Endothelial cell of umbilical vein (primary cell): ENCODE measurements at regions not wholly inside any gene's neighbourhood (a gene's known extent, or its start where the extent isn't known, plus 50 kb on each side); places are given as distances from the start of the nearest gene placed in this dataset.

Source experiments
- BruUV-seq: library from RNA; stranded (reverse); fragments of 400-500 nt; replicated peaks from 2 replicates; lab custom pipeline; 2021; lab: Mats Ljungman, UMichigan
- CTCF ChIA-PET: fragments of 300-600, 350-600 bp; sonication (Branson Sonifier 250); formaldehyde crosslinking; loops from one replicate; lab custom pipeline; 2021; ENCODE audit warnings: antibody characterized with exemption, inconsistent platforms; lab: Charles Lee
- POLR2A ChIA-PET: fragments of 300-600, 350-600 bp; sonication (Branson Sonifier 250); formaldehyde crosslinking; loops from one replicate; lab custom pipeline; 2021; ENCODE audit warnings: antibody characterized with exemption, inconsistent platforms; lab: Charles Lee
- DNase-seq: peaks from one replicate; pipeline ENCODE4 v3.0.0-alpha.2; 2011; ENCODE audit warnings: low read depth, low spot score
- FAIRE-seq: peaks from 2 replicates; lab custom pipeline; 2011; peaks lifted over from hg19 to GRCh38; lab: Jason Lieb, UNC
- H2AFZ ChIP-seq: 2 replicates; pipeline ENCODE4 v1.6.0; 2012; ENCODE audit warnings: low read depth, low read length, control low read depth, inconsistent platforms
- H3K27ac ChIP-seq: 2 replicates; pipeline ENCODE4 v1.5.1; 2011; ENCODE audit warnings: low read depth, mild to moderate bottlenecking, control low read depth, low read length, moderate library complexity; ENCODE audit not compliant: insufficient read depth
- H3K27me3 ChIP-seq, 2 experiments: 2 replicates each; pipeline versions ENCODE4 v1.6.0 to v1.6.1; 2011; ENCODE audit warnings: low read length in 2 of 2, mixed read lengths in 1 of 2; ENCODE audit not compliant: control insufficient read depth in 2 of 2, insufficient read depth in 2 of 2
- H3K36me3 ChIP-seq, 2 experiments: 2 replicates in 1 of 2; 3 replicates in 1 of 2; pipeline ENCODE4 v1.5.1; 2011; ENCODE audit warnings: low read length in 2 of 2, mild to moderate bottlenecking in 1 of 2, moderate library complexity in 1 of 2; ENCODE audit not compliant: control insufficient read depth in 2 of 2, insufficient read depth in 2 of 2; ENCODE audit errors: extremely low read depth in 1 of 2
- H3K4me1 ChIP-seq: 3 replicates; pipeline ENCODE4 v1.5.1; 2011; ENCODE audit warnings: mild to moderate bottlenecking, low read length; ENCODE audit not compliant: control insufficient read depth, insufficient read depth; ENCODE audit errors: extremely low read depth
- H3K4me2 ChIP-seq: 2 replicates; pipeline ENCODE4 v1.6.1; 2011; ENCODE audit warnings: low read length, control low read depth, mixed read lengths; ENCODE audit not compliant: insufficient read depth
- H3K4me3 ChIP-seq, 3 experiments: fragments of 200-600 bp in 1 of 3; sonication (generic), shearing (Covaris generic) in 1 of 3; replicated peaks in 1 of 3; 2 replicates each; pipeline ENCODE4 v1.5.1; 2011 to 2016; ENCODE audit warnings: control low read depth in 3 of 3, low read length in 3 of 3, mild to moderate bottlenecking in 2 of 3, inconsistent platforms in 1 of 3, low read depth in 1 of 3, moderate library complexity in 1 of 3; ENCODE audit not compliant: insufficient read depth in 1 of 3
- H3K79me2 ChIP-seq: 2 replicates; pipeline ENCODE4 v1.6.0; 2012; ENCODE audit warnings: low read length, inconsistent platforms; ENCODE audit not compliant: control insufficient read depth, insufficient read depth
- H3K9ac ChIP-seq: replicated peaks from 2 replicates; pipeline ENCODE3; 2011; ENCODE audit warnings: low read length, control low read depth; ENCODE audit not compliant: insufficient read depth; ENCODE audit errors: extremely low read depth
- H3K9me1 ChIP-seq: replicated peaks from 3 replicates; pipeline ENCODE4 v1.6.0; 2011; ENCODE audit warnings: mild to moderate bottlenecking, low read length; ENCODE audit not compliant: control insufficient read depth, insufficient read depth; ENCODE audit errors: extremely low read depth
- H3K9me3 ChIP-seq: replicated peaks from 2 replicates; pipeline ENCODE4 v1.5.1; 2012; ENCODE audit warnings: low read length, inconsistent platforms; ENCODE audit not compliant: control insufficient read depth, insufficient read depth
- H4K20me1 ChIP-seq: replicated peaks from 2 replicates; pipeline ENCODE3; 2011; ENCODE audit warnings: mild to moderate bottlenecking, low read length; ENCODE audit not compliant: control insufficient read depth, insufficient read depth; ENCODE audit errors: extremely low read depth
- CTCF ChIP-seq, 2 donors: IDR thresholded peaks; 1 replicate in 1 of 2; 2 replicates in 1 of 2; pipeline ENCODE4 v1.5.1; 2011; ENCODE audit warnings: low read length in 2 of 2, mild to moderate bottlenecking in 2 of 2, moderate library complexity in 2 of 2, control low read depth in 1 of 2, inconsistent platforms in 1 of 2, low read depth in 1 of 2; ENCODE audit not compliant: insufficient read depth in 1 of 2; ENCODE audit errors: extremely low read depth in 1 of 2
- EZH2 ChIP-seq: IDR thresholded peaks from 2 replicates; pipeline ENCODE4 v1.6.1; 2012; ENCODE audit warnings: borderline replicate concordance, low read depth, mild to moderate bottlenecking, moderate library complexity, low read length, inconsistent platforms; ENCODE audit not compliant: severe bottlenecking
- FOS ChIP-seq: IDR thresholded peaks from 2 replicates; pipeline ENCODE4 v1.6.1; 2011; ENCODE audit warnings: mild to moderate bottlenecking, low read length, moderate library complexity, borderline replicate concordance; ENCODE audit not compliant: insufficient read depth
- GATA2 ChIP-seq: IDR thresholded peaks from 2 replicates; pipeline ENCODE4 v1.7.0; 2011; ENCODE audit warnings: low read depth, mild to moderate bottlenecking, moderate library complexity, mixed read lengths, low read length; ENCODE audit not compliant: insufficient read length, insufficient read depth
- JUN ChIP-seq: IDR thresholded peaks from 2 replicates; pipeline ENCODE4 v1.6.1; 2011; ENCODE audit warnings: borderline replicate concordance, low read depth; ENCODE audit not compliant: insufficient read length, insufficient read depth
- MAX ChIP-seq: IDR thresholded peaks from 2 replicates; pipeline ENCODE4 v1.6.1; 2011; ENCODE audit not compliant: insufficient read depth, insufficient read length
- MYC ChIP-seq: IDR thresholded peaks from one replicate; pipeline ENCODE4 v1.6.1; 2011; ENCODE audit warnings: mild to moderate bottlenecking, low read depth, low read length
- POLR2A ChIP-seq: IDR thresholded peaks from 2 replicates; pipeline ENCODE4 v1.6.1; 2012; ENCODE audit warnings: low read depth, mild to moderate bottlenecking, control low read depth, low read length
- POLR2AphosphoS5 ChIP-seq: IDR thresholded peaks from 2 replicates; pipeline ENCODE4 v1.6.1; 2012; ENCODE audit warnings: low read depth, mild to moderate bottlenecking, control low read depth, low read length, moderate library complexity; ENCODE audit not compliant: insufficient read depth
- dilution Hi-C: fragments of 300-500 bp; cut with MboI; formaldehyde crosslinking; loops from one replicate; pipeline ENCODE4 v1.15.0; 2019; ENCODE audit warnings: low sequenced_read_pairs; ENCODE audit not compliant: extremely low pct_ligation_motif_present
- intact Hi-C: fragments of 100-400 bp; cut with micrococcal nuclease; formaldehyde crosslinking; loops from one replicate; pipeline ENCODE4 v1.10.0; 2022

GRCh38 chr12:92550661-92551060, 152.1 kb upstream of the PLEKHG7 start:
- dilution Hi-C loops, result no loop called here
- CTCF ChIA-PET, result no interaction called here
- DNase-seq (no peak), FAIRE-seq (no peak)
- Histone ChIP-seq H3K9me3 (no peaks in the 10 kb centered on the region), H3K79me2 (no peaks in the 10 kb centered on the region), H3K4me1 (peaks cover 6% of the 10 kb centered on the region), H3K9ac (no peak overlapping the region), H2AFZ (no peak overlapping the region), H4K20me1 (no peaks in the 10 kb centered on the region), H3K4me3 (no peak overlapping the region), H3K36me3 (no peaks in the 10 kb centered on the region), H3K9me1 (no peaks in the 10 kb centered on the region), H3K27me3 (peaks cover 3 to 5% of the 10 kb centered on the region in 2 experiments), H3K4me2 (no peak overlapping the region), H3K27ac (no peak overlapping the region)
- intact Hi-C loops, result loop anchor here (5.0 kb wide), 1 partner anchor 403 kb away; the partner anchor contains the start of gene BTG1
- TF ChIP-seq EZH2 (no peak), MAX (no peak), FOS (no peak), MYC (no peak), JUN (no peak), GATA2 (no peak), CTCF (IDR thresholded peaks at IDR 0.05; ENCODE audit: extremely low read depth in 1 of 2, insufficient read depth in 1 of 2, low read depth in 1 of 2, low read length in 2 of 2) (no peak), POLR2AphosphoS5 (no peak), POLR2A (no peak)
- POLR2A ChIA-PET, result interaction anchor here (1.3 kb wide), 1 partner anchor 405 kb away, joined by 4 read pairs; the partner anchor contains the start of gene BTG1
- no TSS peak for BruUV-seq
